H1 (cell line): ENCODE measurements at regions not wholly inside any gene's neighbourhood (a gene's known extent, or its start where the extent isn't known, plus 50 kb on each side); places are given as distances from the start of the nearest gene placed in this dataset.

Experiments used
- EZH2 ChIP-seq: fragments of 200-600 bp; sonication (generic); IDR thresholded peaks from 2 replicates; pipeline ENCODE4 v1.7.1; 2012; ENCODE audit warnings: low read depth, mild to moderate bottlenecking, moderate library complexity, low read length, inconsistent platforms; ENCODE audit not compliant: severe bottlenecking
- KDM1A ChIP-seq: fragments of 200-600, 300-600 bp; sonication (generic); IDR thresholded peaks from 2 replicates; pipeline ENCODE4 v1.7.1; 2016; ENCODE audit warnings: mild to moderate bottlenecking, low read length, borderline replicate concordance
- MAFK ChIP-seq: IDR thresholded peaks from 2 replicates; pipeline ENCODE4 v1.6.1; 2012; ENCODE audit warnings: low read depth, mild to moderate bottlenecking, improper control_type of control experiment, low read length
- TCF12 ChIP-seq: IDR thresholded peaks from 2 replicates; pipeline ENCODE4 v1.6.1; 2011; ENCODE audit warnings: low read depth, mild to moderate bottlenecking, low read length

GRCh38 chr20:55255016-55255415 lies 750.3 kb downstream of the CBLN4 start (continued):
- TF ChIP-seq MAFK (no peak), EZH2 (no peak), KDM1A (no peak), TCF12 (no peak)
